RCC 7860 (cell line): ENCODE measurements at regions not wholly inside any gene's neighbourhood (a gene's known extent, or its start where the extent isn't known, plus 50 kb on each side); places are given as distances from the start of the nearest gene placed in this dataset.

ENCODE experiments used
- DNase-seq: peaks from one replicate; pipeline ENCODE4 v3.0.0-alpha.2; 2015; ENCODE audit warnings: low spot score
- FAIRE-seq: peaks from 2 replicates; lab custom pipeline; 2012; peaks lifted over from hg19 to GRCh38; lab: Jason Lieb, UNC

- FAIRE-seq (no peak), DNase-seq (no peak)
These were observed 880.8 kb downstream of the TECRL start for GRCh38 chr4:63528256-63528991.

DNA sequence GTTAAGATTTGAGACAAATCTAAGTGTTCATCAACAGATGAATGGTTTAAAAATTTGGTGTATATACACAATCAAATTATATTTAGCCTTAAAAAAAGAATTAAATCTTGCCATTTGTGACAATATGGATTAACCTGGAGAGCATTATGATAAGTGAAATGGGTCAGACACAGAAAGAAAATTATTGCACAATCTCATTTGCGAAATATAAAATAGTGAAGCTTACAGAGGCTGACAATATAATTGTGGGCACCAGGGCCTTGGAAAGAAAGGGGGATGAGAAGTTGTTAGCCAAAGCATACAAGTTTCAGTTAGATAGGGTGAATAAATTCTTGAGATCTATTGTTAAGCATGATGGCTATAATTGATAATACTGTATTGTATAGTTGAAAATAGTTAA is 883.0 kb downstream of the TECRL start:
- DNase-seq = no peak
- no peak for FAIRE-seq

DNA sequence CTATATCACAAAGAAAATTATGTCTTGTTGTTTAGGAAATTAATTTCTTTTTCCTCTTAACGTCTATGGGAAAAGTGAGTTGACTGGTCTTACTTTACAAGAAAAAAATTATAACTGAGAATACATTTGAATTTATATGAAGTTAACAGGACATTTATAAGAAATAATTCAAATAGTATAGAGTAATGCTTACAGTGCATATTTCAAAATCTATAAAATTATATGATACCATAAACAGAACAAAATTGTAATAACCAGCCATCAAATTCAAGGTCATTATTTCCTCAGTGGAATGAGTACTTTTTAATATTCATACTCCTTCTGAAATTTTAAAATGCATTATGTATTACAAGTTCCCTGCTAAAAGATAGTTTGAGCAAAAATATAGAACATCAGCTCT is 884.5 kb downstream of the TECRL start:
- no peak for DNase-seq
- no peak for FAIRE-seq

DNA sequence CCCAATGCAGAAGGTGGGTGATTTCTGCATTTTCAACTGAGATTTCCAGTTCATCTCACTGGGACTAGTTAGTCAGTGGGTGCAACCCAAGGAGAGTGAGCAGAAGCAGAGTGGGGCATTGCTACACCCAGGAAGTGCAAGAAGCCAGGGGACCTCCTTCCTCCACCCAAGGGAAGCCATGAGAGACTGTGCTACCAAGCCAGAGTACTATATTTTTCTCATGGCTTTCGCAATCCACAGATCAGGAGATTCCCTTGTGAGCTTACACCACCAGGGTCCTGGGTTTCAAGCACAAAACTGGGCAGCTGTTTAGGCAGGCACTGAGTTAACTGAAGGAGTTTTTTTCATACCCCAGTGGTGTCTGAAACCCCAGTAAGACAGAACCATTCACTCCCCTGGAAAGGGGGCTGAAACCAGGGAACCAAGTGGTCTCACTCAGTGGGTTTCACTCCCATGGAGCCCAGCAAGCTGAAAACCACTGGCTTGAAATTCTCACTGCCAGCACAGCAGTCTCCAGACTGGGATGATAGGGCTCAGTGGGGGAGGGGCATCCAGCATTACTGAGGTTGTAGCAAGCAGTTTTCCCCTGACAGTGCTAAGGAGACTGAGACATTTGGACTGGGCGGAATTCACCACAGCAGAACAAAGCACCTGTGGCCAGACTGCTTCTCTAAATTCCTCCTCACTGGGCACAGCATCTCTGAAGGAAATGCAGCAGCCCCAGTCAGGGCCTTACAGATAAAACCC is 903.4 kb downstream of the TECRL start:
- no peak for FAIRE-seq
- no peak for DNase-seq

DNA sequence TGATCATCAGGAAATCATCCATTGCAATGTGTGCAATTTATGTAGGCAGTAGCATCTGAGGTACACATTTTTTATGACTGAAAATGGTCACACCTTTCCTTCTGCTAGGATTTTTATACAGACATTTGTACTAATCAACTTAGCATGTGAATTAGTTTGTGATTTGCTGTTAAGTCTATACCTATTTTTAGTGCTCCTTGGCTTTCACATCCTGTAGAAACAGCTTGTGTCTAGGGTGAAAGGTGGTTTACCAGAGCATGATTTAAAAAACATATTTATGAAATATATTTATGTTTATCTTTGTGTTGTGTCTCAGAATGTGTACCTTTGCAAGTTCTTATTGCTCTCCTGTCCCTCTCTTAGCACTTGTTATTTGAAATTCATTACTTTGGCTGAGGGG is 916.0 kb downstream of the TECRL start:
- FAIRE-seq (no peak), DNase-seq (no peak)

DNA sequence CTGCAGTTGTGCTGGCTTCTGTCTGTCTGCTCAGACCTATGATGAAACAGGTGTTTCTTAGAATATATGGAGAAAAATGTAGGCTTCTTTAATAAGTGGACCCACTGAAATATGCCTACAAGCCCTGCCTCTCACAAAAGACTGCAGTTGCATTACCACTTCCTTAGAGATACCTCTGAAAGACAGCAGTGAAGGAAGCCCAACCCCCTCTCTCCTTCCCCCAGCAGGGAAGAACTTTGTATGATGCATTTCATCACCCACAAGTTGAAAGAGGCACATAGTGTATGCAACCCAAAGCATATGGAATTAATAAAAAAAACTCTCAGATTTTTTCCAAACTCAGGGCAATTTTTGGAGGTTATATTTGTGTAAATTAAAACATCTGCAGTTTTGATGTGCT is 916.7 kb downstream of the TECRL start:
- DNase-seq = no peak

GRCh38 chr4:63464393-63464792 is 944.9 kb downstream of the TECRL start:
- no peak for DNase-seq
- no peak for FAIRE-seq

More for the DNA sequence above, 916.7 kb downstream of the TECRL start:
- no peak for FAIRE-seq

GRCh38 chr4:63460075-63460474 is 949.2 kb downstream of the TECRL start:
- DNase-seq = no peak
- no peak for FAIRE-seq

DNA sequence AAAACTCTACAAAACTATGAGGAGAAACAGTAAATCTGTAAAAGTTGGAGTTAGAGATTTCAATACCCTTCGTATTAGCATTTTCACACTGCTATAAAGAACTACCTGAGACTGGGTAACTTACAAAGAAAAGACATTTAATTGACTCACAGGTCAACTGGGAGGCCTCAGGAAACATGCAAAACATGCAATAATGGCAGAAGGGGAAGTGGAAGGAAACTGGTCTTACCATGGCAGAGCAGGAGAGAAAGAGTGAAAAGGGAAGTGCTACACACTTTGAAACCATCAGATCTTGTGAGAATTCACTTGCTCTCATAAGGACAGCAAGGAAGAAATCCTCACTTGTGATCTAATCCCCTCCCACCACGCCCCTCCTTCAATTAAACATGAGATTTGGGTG is 949.9 kb downstream of the TECRL start:
- DNase-seq (no peak), FAIRE-seq (no peak)

DNA sequence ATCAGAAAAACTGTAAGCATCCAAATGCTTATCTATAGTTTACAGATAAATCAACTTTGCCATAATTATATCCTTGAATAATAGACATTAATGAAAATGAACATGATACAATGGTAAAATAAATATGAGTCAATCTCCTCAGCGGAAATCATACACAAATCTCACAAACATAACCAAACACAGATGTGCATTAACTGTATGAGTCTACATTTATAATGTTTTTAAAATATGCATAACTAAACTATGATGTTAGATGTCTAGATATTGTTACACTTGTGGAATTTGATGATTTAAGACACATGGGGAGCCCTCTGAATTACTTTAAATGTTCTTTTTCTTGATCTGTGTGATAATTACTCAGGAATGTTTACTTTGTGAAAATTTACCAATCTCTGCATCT is 951.2 kb downstream of the TECRL start:
- DNase-seq (no peak), FAIRE-seq (no peak)

GRCh38 chr4:63440236-63440635 is 969.0 kb downstream of the TECRL start:
- FAIRE-seq (no peak), DNase-seq (no peak)

DNA sequence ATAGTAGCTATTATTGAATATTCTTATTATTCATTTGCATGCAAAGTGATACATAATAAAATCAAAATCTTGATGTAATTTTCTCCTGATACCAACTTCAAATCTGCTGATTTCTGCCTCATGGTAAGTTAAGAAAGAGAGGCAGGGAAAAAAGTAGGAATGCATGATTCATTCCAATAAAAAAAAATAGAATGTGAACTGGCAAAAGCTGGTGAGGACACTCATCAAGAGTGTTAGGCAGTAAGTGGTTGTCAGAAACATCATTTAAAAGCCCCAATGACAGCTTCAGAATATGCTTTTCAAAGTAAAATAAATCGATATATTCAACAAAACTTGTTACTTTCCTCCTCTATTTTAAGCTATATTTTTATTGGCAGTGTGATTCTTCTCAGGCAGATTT is 979.1 kb downstream of the TECRL start:
- FAIRE-seq (no peak), DNase-seq (no peak)

DNA sequence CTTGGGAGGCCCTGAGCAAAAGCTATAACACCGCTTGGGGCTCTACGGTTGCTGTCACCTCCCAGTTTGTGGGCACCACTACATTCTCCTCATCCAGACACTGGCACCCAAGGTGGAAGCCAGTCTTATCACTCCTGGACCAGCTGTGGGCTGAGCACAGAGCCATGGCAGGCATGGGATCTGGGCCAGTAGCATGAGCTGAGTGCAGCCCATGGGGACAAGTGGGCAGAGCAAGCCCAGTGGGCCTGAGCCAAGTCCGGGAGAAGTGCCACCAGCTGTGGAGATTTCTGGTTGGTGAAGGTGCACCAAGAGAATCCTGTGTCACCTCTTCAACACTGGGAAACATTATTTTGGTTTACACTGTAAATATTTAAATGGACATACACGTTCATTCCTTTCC is 1013.0 kb downstream of the TECRL start:
- no peak for DNase-seq
- no peak for FAIRE-seq

GRCh38 chr4:63393544-63393943 is 1015.7 kb downstream of the TECRL start:
- DNase-seq = no peak
- FAIRE-seq = no peak

GRCh38 chr4:63379750-63380522 is 1029.3 kb downstream of the TECRL start:
- no peak for FAIRE-seq
- no peak for DNase-seq

DNA sequence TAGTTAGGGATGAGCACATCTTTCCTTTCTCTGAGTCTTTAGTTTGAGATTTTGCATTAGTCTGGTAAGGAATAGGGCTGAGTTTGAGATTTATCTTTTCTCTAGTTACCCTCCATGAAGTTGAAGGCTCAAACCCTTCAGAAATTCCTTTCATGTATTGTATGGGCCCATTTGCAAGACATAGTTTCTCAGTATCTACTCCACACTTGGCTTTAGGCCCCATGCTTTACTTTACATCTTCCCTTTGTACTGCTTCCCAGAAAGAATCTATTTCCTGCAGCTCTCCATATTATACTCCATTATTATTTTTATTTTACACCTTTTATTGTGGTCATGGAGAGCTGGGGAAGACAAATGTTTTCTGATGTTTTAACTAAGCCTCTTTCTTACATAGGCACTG is 1038.2 kb downstream of the TECRL start:
- FAIRE-seq (no peak), DNase-seq (no peak)

- no peak for DNase-seq
- no peak for FAIRE-seq
These were observed 1047.6 kb downstream of the TECRL start for GRCh38 chr4:63361628-63362027.

DNA sequence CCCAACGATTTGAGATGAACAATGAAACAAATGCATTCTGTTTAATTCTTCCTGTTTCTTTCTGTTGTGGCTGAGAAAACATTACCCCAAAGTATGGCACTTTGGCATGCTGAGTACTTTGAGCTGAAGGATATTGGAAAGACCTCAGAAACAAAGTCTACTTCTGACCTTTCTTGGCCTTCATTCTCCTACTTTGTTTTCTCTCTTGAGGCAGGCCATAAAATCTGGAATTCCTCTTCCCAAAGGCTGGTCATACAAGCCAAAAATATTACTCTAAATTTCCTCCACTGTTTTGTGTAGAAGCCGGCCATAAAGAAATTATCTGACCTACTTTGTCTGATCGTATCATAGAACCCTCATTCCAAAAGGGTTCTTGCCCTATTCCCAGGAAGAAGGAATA is 1048.2 kb downstream of the TECRL start:
- DNase-seq (no peak), FAIRE-seq (no peak)

- DNase-seq (no peak), FAIRE-seq (no peak)
These were observed 1059.6 kb downstream of the TECRL start for GRCh38 chr4:63349674-63350025.

DNA sequence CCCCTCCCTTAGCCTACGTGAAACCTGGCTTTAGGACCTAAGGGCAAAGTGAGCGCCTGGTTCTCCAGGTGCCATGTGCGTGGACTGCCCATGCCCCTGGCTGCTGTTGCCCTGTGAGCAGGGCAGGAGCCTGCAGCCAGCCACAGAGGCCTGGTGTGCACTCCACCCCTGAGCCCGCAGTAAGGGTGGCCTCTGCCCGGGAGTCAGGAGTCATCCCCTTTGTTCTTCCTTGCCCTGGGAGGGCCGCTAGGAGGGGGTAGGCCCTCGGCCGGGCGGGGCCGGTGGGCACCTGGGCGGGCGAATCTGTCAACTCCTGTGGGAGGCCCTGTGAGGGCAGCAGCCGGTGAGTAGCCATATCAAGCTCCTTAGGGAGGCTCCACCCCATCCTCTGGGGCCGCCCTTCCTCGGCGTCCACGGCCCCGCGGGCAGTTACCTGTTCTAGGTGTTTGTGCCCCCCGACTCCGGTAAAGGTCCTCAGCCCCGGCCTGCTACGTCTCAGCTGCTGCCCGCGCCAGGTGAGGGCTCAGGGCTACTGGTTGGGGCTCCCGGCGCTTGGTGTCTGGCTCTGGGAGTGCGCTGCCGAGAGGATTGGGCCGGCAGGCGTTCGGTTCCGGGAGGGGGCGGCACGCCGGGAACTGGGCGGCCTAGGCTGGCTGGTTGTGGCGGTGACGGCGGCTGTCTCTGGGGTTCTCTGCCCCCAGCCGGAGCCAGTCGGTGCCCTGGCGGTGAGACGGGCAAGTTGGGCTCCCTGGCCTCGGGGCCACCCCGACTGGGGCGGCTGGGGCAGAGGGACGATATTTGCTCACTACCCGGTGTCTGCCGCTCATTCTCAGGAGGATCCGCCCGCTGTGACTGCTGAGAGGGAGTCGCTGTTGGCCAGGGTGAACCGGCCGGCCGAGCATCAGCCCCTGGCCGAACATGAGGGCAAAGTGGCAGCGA is 1060.2 kb downstream of the TECRL start:
- DNase-seq = no peak

DNA sequence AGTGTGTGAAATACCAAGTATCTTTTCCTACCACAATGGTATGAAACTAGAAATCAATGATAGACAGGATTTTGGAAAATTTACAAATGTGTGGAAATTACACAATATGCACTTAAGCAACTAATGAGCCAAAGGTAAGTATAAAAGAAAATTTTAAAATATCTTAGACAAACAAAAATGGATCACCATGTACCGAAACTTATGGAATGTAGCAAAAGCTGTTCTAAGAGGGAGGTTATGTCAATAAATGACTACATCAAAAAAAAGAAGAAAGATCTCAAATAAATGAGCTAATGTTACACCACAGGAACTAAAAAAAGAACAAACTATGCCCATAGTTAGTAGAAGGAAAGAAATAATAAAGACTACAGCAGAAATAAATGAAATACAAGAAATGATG is 1084.1 kb downstream of the TECRL start:
- DNase-seq = no peak
- no peak for FAIRE-seq

More for the DNA sequence above, 1060.2 kb downstream of the TECRL start:
- FAIRE-seq = no peak
